Choroid plexus epithelial cell (primary cell): ENCODE measurements at regions not wholly inside any gene's neighbourhood (a gene's known extent, or its start where the extent isn't known, plus 50 kb on each side); places are given as distances from the start of the nearest gene placed in this dataset.

ENCODE experiments used
- DNase-seq: peaks from one replicate; pipeline ENCODE4 v3.0.0-alpha.2; 2010; ENCODE audit warnings: low read depth
- H3K4me3 ChIP-seq: 2 replicates; pipeline ENCODE4 v1.5.1; 2011; ENCODE audit warnings: low read depth, mild to moderate bottlenecking, control low read depth, low read length, moderate library complexity
- TF ChIP-seq, protein P1 (sequence below): conservative IDR thresholded peaks from 2 replicates; pipeline ENCODE4 v1.5.1; 2011; ENCODE audit warnings: low read depth, mild to moderate bottlenecking, control low read depth, inconsistent platforms, low read length, moderate library complexity

DNA sequence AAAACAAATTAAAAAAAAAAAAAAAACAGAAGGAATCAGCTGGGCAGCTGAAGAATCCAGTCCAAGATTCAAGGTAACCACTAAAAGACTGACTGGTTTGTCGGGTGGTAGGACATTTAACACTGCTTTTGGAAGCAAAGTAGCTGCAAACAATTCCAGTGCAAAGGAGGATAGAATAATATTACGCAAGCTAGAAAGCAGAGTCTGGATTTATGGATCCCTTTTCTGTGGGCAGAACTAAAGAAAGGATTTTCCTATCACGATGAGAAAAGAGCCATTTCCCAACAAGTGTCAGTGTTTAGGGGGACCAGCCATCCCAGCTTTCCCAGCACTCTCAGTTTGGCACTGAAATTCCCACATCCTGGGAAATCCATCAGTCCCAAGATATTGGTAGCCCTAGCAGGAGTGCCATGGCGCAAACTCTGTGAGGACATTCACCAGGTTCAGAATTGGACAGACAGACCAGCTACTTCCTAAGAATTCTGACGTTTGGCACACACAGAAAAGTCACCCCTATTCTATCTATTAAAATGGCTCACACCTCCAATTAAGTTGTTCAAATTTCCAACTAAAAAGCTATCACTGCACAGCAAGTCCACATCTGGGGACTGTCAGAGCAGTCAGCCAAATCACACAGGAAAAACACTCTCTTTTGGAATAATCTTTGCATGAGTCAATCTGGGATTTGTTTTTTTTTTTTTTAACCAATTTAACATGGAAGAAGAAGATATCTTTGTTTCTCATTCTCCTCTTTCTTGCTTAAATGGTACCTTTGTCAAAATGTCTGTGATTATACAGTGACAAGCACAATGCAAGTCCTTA, 356.8 kb upstream of the ARID1B start:
- no peak for DNase-seq
- no peak overlapping the region for H3K4me3 ChIP-seq
- TF ChIP-seq, protein P1, sequence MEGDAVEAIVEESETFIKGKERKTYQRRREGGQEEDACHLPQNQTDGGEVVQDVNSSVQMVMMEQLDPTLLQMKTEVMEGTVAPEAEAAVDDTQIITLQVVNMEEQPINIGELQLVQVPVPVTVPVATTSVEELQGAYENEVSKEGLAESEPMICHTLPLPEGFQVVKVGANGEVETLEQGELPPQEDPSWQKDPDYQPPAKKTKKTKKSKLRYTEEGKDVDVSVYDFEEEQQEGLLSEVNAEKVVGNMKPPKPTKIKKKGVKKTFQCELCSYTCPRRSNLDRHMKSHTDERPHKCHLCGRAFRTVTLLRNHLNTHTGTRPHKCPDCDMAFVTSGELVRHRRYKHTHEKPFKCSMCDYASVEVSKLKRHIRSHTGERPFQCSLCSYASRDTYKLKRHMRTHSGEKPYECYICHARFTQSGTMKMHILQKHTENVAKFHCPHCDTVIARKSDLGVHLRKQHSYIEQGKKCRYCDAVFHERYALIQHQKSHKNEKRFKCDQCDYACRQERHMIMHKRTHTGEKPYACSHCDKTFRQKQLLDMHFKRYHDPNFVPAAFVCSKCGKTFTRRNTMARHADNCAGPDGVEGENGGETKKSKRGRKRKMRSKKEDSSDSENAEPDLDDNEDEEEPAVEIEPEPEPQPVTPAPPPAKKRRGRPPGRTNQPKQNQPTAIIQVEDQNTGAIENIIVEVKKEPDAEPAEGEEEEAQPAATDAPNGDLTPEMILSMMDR, result no peak

DNA sequence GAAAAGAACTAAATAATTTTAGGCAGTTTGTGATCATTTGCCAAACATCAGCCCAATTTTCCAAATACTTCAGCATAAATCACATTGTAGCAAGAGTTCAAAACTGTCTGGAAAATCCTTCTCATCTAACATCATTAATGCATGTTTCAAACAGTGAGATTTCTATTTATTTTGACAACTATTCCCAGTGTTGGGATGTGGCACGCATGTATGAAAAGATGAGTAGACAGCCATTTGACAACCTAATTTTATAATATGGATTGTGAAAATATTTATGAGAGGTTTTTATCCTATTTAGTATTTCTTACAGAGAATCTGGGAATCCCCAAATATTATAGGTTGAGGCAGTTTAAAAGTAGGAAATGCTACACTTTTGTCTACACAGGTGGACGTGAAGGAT, 357.6 kb upstream of the ARID1B start:
- DNase-seq, result no peak
- TF ChIP-seq, protein P1, result no peak
- no peak overlapping the region for H3K4me3 ChIP-seq

DNA sequence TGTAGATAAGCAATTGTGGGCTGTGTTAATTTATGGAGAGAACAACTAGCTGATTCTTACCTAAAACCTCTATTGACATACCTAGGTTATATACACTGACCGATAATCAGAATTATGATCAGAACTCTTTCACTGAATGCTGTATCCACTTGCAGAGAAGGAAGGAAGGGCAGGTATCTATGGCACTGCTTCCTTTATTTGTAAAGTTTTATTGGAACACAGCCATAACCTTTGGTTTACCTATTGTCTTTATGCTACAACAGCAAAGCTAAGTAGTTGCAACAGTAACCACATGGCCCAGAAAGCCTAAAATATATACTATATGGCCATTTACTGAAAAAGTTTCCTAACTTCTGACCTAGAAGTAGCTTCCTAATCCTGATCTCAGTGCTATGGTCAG, 358.9 kb upstream of the ARID1B start:
- no peak for DNase-seq
- H3K4me3 ChIP-seq, result no peak overlapping the region

GRCh38 chr6:156416391-156416790, 360.8 kb upstream of the ARID1B start:
- TF ChIP-seq, protein P1, result peak; percentile 36
- H3K4me3 ChIP-seq, result no peak overlapping the region
- peak; percentile 30 for DNase-seq

More for the DNA sequence above, 358.9 kb upstream of the ARID1B start:
- TF ChIP-seq, protein P1, result no peak

DNA sequence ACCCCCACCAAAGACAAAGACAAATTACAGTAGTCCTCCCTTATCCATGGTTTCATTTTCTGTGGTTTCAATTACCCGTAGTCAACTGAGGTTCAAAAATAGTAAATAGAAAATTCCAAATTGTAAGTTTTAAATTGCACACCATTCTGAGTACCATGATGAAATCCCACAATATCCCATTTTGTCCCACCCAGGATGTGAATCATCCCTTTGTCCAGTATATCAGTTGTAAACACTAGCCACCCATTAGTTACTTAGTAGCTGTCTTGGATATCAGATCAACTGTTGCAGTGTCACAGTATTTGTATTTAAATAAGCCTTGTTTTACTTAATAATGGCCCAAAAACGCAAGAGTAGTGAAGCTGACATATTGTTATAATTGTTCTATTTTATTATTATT, 364.0 kb upstream of the ARID1B start:
- no peak for DNase-seq
- TF ChIP-seq, protein P1, result no peak
- H3K4me3 ChIP-seq, result no peak overlapping the region

- H3K4me3 ChIP-seq, result no peak overlapping the region
- TF ChIP-seq, protein P1, result peak; percentile 20
- DNase-seq, result no peak
Observed at GRCh38 chr6:156410649-156411048, 366.5 kb upstream of the ARID1B start.

DNA sequence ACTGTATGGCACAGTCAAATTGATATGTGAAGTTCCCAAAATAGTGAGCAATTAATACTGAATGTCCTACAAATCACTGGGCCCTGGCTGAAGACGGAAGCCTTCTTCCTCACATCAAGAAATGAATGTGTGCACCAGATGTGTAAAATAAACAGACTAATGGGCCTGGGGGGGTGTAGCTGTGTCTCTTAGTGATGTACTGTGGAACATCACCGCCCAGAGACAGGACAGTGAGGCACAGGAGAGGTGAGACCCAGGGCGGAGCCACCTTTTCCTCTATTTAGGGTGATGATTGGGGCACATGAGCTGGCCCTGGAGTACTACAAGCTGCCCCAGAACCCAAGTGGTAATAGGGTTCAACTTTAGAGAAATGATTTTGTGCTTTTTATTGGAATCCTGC, 368.5 kb upstream of the ARID1B start:
- TF ChIP-seq, protein P1, result no peak

More for the DNA sequence above, 368.5 kb upstream of the ARID1B start:
- no peak for DNase-seq
- H3K4me3 ChIP-seq, result no peak overlapping the region
